BLaER1 treated with 17β-estradiol and CSF1 and Interleukin-3, amounts not matched to agents 10 nM and 100 nM (cell line): ENCODE measurements at regions not wholly inside any gene's neighbourhood (a gene's known extent, or its start where the extent isn't known, plus 50 kb on each side); places are given as distances from the start of the nearest gene placed in this dataset.

Experiments used
- H3K27ac ChIP-seq, 11 experiments: shearing (Covaris generic); formaldehyde crosslinking; 2 replicates each; pipeline ENCODE4 v1.8.1; 2022
- H3K27me3 ChIP-seq, 11 experiments: shearing (Covaris generic); formaldehyde crosslinking; 2 replicates each; pipeline ENCODE4 v1.8.1; 2022
- H3K36me3 ChIP-seq, 11 experiments: shearing (Covaris generic); formaldehyde crosslinking; 2 replicates each; pipeline ENCODE4 v1.8.1; 2022
- H3K4me1 ChIP-seq, 10 experiments: shearing (Covaris generic); formaldehyde crosslinking; 2 replicates each; pipeline ENCODE4 v1.8.1; 2022
- H3K4me2 ChIP-seq, 11 experiments: shearing (Covaris generic); formaldehyde crosslinking; 2 replicates each; pipeline ENCODE4 v1.8.1; 2022
- H3K4me3 ChIP-seq, 10 experiments: shearing (Covaris generic); formaldehyde crosslinking; 2 replicates each; pipeline ENCODE4 v1.8.1; 2022
- H3K9ac ChIP-seq, 11 experiments: shearing (Covaris generic); formaldehyde crosslinking; 2 replicates each; pipeline ENCODE4 v1.8.1; 2022
- H3K9me3 ChIP-seq, 11 experiments: shearing (Covaris generic); formaldehyde crosslinking; replicated peaks in 1 of 11; 2 replicates each; pipeline ENCODE4 v1.8.1; 2022
- H4K20me1 ChIP-seq, 11 experiments: shearing (Covaris generic); formaldehyde crosslinking; 2 replicates each; pipeline ENCODE4 v1.8.1; 2022
- Cebpa-rat ChIP-seq, 11 experiments: shearing (Covaris generic); IDR thresholded peaks; 2 replicates each; pipeline ENCODE4 v1.8.1; 2022

DNA sequence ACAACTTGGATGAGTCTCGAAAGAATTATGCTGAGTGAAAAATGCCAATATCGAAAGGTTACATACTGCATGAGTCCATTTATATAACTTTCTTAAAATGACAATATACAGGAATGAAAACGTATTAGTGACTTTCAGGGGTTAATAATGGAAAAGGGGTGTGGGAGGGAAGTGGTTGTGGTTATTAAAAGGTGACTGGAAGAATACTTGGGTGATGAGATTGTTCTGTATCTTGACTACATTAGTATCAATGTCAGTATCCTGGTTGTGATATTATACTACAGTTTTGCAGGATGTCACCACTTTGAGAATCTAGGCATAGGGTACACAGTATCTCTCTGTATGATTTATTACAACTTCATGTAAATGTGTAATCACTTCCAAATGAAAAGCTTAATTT is 204.5 kb downstream of the DTHD1 start:
- no peak overlapping the region for H3K4me3 ChIP-seq
- H3K9ac ChIP-seq: no peak overlapping the region
- no peak for TF ChIP-seq Cebpa-rat (IDR thresholded peaks at IDR 0.05)
- no peak overlapping the region for H3K4me2 ChIP-seq
- no peaks in the 10 kb centered on the region for H3K4me1 ChIP-seq
- no peak overlapping the region for H3K27ac ChIP-seq
- H3K27me3 ChIP-seq: no peaks in the 10 kb centered on the region
- no peaks in the 10 kb centered on the region for H4K20me1 ChIP-seq
- no peaks in the 10 kb centered on the region for H3K9me3 ChIP-seq
- H3K36me3 ChIP-seq: no peaks in the 10 kb centered on the region

- Histone ChIP-seq H3K27me3 (no peaks in the 10 kb centered on the region), H4K20me1 (no peaks in the 10 kb centered on the region), H3K9ac (no peak overlapping the region), H3K4me1 (no peaks in the 10 kb centered on the region), H3K9me3 (no peaks in the 10 kb centered on the region), H3K4me3 (no peak overlapping the region), H3K36me3 (no peaks in the 10 kb centered on the region), H3K4me2 (no peak overlapping the region), H3K27ac (no peak overlapping the region)
- no peak for TF ChIP-seq Cebpa-rat (IDR thresholded peaks at IDR 0.05)
Measured at GRCh38 chr4:36489798-36490197, 208.4 kb downstream of the DTHD1 start.

DNA sequence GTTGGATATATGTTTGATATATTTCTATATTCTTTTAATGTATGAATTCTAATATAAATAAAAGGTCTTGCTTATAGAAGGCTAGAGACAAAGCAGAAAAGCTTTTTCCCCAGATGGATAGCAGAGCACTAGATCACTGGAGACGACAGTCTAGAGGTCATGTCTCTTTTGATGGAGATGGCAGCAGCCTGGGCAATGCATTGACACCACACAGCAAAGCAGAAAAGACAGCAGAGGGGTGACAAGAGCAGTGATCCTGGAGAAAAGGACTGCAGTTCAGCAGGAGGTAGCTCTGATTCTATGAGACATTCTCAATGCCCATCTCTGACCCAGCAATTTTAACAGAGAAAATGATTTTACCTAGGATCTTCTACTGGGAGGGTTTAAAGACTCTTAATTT is 210.6 kb downstream of the DTHD1 start:
- Histone ChIP-seq H3K27me3 (no peaks in the 10 kb centered on the region), H3K4me1 (no peaks in the 10 kb centered on the region), H3K4me2 (no peak overlapping the region), H4K20me1 (no peaks in the 10 kb centered on the region), H3K36me3 (no peaks in the 10 kb centered on the region), H3K9ac (no peak overlapping the region), H3K9me3 (no peaks in the 10 kb centered on the region), H3K27ac (no peak overlapping the region), H3K4me3 (no peak overlapping the region)
- no peak for TF ChIP-seq Cebpa-rat (IDR thresholded peaks at IDR 0.05)

- Histone ChIP-seq H3K9ac (no peak overlapping the region), H3K4me1 (no peaks in the 10 kb centered on the region), H3K4me3 (no peak overlapping the region), H4K20me1 (no peaks in the 10 kb centered on the region), H3K4me2 (no peak overlapping the region), H3K27ac (no peak overlapping the region), H3K36me3 (no peaks in the 10 kb centered on the region), H3K27me3 (no peaks in the 10 kb centered on the region), H3K9me3 (no peaks in the 10 kb centered on the region)
- TF ChIP-seq Cebpa-rat (IDR thresholded peaks at IDR 0.05): no peak
Measured at GRCh38 chr4:36492590-36492989, 211.2 kb downstream of the DTHD1 start.

GRCh38 chr4:36493251-36493650 is 211.8 kb downstream of the DTHD1 start:
- Histone ChIP-seq H4K20me1 (no peaks in the 10 kb centered on the region), H3K9me3 (no peaks in the 10 kb centered on the region), H3K4me2 (no peak overlapping the region), H3K27me3 (no peaks in the 10 kb centered on the region), H3K27ac (no peak overlapping the region), H3K4me1 (no peaks in the 10 kb centered on the region), H3K9ac (no peak overlapping the region), H3K4me3 (no peak overlapping the region), H3K36me3 (no peaks in the 10 kb centered on the region)
- no peak for TF ChIP-seq Cebpa-rat (IDR thresholded peaks at IDR 0.05)

GRCh38 chr4:36494016-36494415 is 212.6 kb downstream of the DTHD1 start:
- no peak overlapping the region for H3K4me3 ChIP-seq
- no peak for TF ChIP-seq Cebpa-rat (IDR thresholded peaks at IDR 0.05)
- H3K27me3 ChIP-seq: no peaks in the 10 kb centered on the region
- H4K20me1 ChIP-seq: no peaks in the 10 kb centered on the region
- no peak overlapping the region for H3K4me2 ChIP-seq
- no peaks in the 10 kb centered on the region for H3K36me3 ChIP-seq
- no peaks in the 10 kb centered on the region for H3K4me1 ChIP-seq
- H3K27ac ChIP-seq: no peak overlapping the region
- H3K9me3 ChIP-seq: no peaks in the 10 kb centered on the region
- H3K9ac ChIP-seq: no peak overlapping the region

DNA sequence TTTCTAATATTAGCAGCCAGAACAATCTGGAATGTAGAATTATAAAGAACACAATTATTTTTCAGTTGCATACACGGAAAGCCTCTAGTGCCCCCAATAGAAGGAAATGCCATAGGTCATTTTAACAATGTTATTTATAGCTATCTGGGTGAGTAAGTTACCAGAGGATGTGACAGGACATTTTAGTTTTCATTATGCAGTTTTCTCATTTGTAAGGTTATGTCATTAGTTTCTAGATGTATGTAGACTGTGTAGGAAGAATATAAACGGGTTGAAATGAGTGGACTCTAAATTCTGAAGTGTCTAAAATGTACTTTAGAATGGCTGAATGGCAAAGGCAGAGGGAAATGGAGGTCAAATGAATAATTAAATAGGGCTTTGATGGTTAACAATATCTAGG is 213.3 kb downstream of the DTHD1 start:
- Histone ChIP-seq H3K4me2 (no peak overlapping the region), H3K9me3 (no peaks in the 10 kb centered on the region), H4K20me1 (no peaks in the 10 kb centered on the region), H3K27me3 (no peaks in the 10 kb centered on the region), H3K36me3 (no peaks in the 10 kb centered on the region), H3K4me3 (no peak overlapping the region), H3K27ac (no peak overlapping the region), H3K4me1 (no peaks in the 10 kb centered on the region), H3K9ac (no peak overlapping the region)
- TF ChIP-seq Cebpa-rat (IDR thresholded peaks at IDR 0.05): no peak

DNA sequence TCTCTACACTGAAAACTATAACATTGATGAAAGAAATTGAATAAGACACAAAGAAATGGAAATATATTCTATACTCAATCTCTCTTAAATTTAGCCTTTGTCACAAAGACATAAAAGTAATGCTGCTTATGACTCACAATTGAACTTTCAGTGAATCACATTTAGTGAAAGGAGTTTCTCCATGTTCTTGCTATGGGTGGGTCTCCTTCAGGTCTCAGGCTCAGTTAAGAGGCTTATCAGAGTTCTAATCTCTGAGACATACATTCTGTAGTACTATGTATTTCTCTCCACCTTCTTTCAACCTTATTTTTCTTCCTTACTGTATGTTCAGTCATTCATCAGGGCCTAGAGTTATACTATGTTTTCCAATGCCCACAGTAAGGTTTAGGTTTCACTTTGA is 220.9 kb downstream of the DTHD1 start:
- H3K9me3 ChIP-seq: peaks cover 0 to 14% (median 6%) of the 10 kb centered on the region in 11 experiments; a peak in 7 of 22 replicates
- no peaks in the 10 kb centered on the region for H4K20me1 ChIP-seq
- TF ChIP-seq Cebpa-rat (IDR thresholded peaks at IDR 0.05): no peak
- H3K36me3 ChIP-seq: no peaks in the 10 kb centered on the region
- peaks cover 0 to 10% (median 0%) of the 10 kb centered on the region in 11 experiments; a peak in 2 of 22 replicates for H3K27me3 ChIP-seq
- no peak overlapping the region for H3K4me2 ChIP-seq
- H3K4me3 ChIP-seq: no peak overlapping the region
- no peak overlapping the region for H3K27ac ChIP-seq
- no peak overlapping the region for H3K9ac ChIP-seq
- H3K4me1 ChIP-seq: peaks cover 0 to 8% (median under 1%) of the 10 kb centered on the region in 10 experiments; a peak in 12 of 20 replicates

DNA sequence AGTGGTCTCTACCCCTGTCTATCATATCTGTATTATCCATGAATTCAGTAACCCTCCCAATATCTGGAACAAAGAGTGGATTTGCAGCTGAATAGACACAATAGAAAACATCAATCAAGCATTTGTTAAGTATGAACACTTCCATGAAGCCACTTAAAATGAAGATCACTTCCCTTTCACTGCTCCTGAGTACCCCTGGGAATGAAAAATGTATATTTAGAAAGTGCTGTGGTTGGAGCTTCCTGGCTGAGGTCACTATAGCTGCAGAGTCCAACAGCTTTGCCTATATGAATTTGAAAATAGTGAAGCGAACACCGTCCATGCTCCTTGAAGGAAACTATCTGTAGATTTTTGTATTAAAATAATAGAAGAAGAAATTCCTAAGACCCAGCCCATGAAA is 227.0 kb downstream of the DTHD1 start:
- TF ChIP-seq Cebpa-rat (IDR thresholded peaks at IDR 0.05): no peak
- Histone ChIP-seq H4K20me1 (no peaks in the 10 kb centered on the region), H3K36me3 (no peaks in the 10 kb centered on the region), H3K27ac (peak overlapping the region in 2 of 11 experiments; percentile 14 to 37; a peak in 1 of 22 replicates), H3K4me3 (peak overlapping the region in 3 of 10 experiments; percentile 22 to 37 (median 28); a peak in 3 of 20 replicates), H3K4me2 (peak overlapping the region; percentile 65 to 85 (median 73)), H3K9ac (no peak overlapping the region), H3K9me3 (peaks cover 0 to 8% (median 0%) of the 10 kb centered on the region in 11 experiments; a peak in 3 of 22 replicates), H3K27me3 (peaks cover 0 to 10% (median 0%) of the 10 kb centered on the region in 11 experiments; a peak in 2 of 22 replicates), H3K4me1 (peaks cover 15 to 37% (median 26%) of the 10 kb centered on the region in 10 experiments)

DNA sequence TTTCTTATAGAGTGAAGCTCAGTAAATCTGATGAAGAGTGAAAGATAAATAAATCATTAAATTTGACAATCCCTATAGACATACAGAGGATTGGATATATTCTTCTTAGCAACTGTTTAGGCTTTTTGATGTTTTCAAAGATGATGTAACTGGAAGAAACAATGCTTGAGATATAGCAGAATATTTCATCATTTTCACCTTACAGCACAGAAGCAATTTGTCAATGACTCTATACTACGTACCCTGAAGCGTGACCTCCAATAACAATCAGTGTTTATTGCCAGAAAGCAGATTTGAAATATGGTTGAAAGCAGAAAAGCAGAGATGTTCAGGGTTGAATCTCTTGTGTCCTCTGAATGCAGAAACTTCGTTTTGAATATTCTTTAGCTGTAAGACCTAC is 228.4 kb downstream of the DTHD1 start:
- TF ChIP-seq Cebpa-rat (IDR thresholded peaks at IDR 0.05): no peak
- Histone ChIP-seq H3K4me1 (peaks cover 15 to 37% (median 26%) of the 10 kb centered on the region in 10 experiments), H3K4me2 (peak overlapping the region in 6 of 11 experiments; percentile 1 to 85 (median 50); a peak in 7 of 22 replicates), H3K9ac (no peak overlapping the region), H3K27ac (no peak overlapping the region), H3K4me3 (no peak overlapping the region), H3K9me3 (peaks cover 0 to 8% (median 0%) of the 10 kb centered on the region in 11 experiments; a peak in 3 of 22 replicates), H4K20me1 (no peaks in the 10 kb centered on the region), H3K27me3 (peaks cover 0 to 10% (median 0%) of the 10 kb centered on the region in 11 experiments; a peak in 2 of 22 replicates), H3K36me3 (no peaks in the 10 kb centered on the region)
